ENCODE measurements at regions not wholly inside any gene's neighbourhood (a gene's known extent, or its start where the extent isn't known, plus 50 kb on each side); places are given as distances from the start of the nearest gene placed in this dataset.

DNA sequence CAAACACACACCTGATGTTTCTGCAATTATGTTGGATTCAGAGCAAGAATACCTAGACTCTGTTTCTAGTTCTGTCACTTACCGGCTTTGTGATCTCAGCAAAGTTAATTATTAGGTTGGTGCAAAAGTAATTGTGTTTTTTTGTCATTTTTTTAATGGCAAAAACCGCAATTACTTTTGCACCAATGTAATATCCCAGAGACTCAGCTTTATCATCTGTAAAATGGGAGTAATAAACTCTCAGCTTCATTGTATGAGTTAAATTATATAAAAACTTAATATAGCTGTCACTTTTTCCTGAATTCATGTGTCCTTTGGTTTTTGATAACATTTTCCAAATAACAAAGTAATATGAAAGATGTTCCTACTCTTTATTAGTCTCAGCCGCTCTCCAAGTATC is 251.7 kb downstream of the TRIB2 start:
- TF ChIP-seq, protein P1, sequence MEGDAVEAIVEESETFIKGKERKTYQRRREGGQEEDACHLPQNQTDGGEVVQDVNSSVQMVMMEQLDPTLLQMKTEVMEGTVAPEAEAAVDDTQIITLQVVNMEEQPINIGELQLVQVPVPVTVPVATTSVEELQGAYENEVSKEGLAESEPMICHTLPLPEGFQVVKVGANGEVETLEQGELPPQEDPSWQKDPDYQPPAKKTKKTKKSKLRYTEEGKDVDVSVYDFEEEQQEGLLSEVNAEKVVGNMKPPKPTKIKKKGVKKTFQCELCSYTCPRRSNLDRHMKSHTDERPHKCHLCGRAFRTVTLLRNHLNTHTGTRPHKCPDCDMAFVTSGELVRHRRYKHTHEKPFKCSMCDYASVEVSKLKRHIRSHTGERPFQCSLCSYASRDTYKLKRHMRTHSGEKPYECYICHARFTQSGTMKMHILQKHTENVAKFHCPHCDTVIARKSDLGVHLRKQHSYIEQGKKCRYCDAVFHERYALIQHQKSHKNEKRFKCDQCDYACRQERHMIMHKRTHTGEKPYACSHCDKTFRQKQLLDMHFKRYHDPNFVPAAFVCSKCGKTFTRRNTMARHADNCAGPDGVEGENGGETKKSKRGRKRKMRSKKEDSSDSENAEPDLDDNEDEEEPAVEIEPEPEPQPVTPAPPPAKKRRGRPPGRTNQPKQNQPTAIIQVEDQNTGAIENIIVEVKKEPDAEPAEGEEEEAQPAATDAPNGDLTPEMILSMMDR (conservative IDR thresholded peaks at IDR 0.05; ENCODE audit: low read depth in 2 of 2) = no peak
- TF ChIP-seq POLR2AphosphoS5 (IDR thresholded peaks at IDR 0.05; ENCODE audit: low read depth) = no peak
- no peak for TF ChIP-seq EZH2 (IDR thresholded peaks at IDR 0.05; ENCODE audit: low read depth, unreplicated experiment)
- TF ChIP-seq STAT1 (IDR thresholded peaks at IDR 0.05; ENCODE audit: unreplicated experiment) = no peak
